T-helper 1 cell treated with Interleukin-12 subunit alpha and Interleukin-12 subunit beta and Interleukin-4 antibody, amounts not matched to agents 30 ng/mL and 1 ng/mL, for 36 hours (primary cell): ENCODE measurements at regions not wholly inside any gene's neighbourhood (a gene's known extent, or its start where the extent isn't known, plus 50 kb on each side); places are given as distances from the start of the nearest gene placed in this dataset.
"Not testable (repeated sequence)": the region's sequence is repeated elsewhere in the genome, so short reads cannot be mapped to it uniquely, and the experiment has no call there.

ENCODE experiments used
- intact Hi-C: fragments of 100-400 bp; cut with micrococcal nuclease; formaldehyde crosslinking; loops from one replicate; pipeline ENCODE4 v1.15.1; 2024

DNA sequence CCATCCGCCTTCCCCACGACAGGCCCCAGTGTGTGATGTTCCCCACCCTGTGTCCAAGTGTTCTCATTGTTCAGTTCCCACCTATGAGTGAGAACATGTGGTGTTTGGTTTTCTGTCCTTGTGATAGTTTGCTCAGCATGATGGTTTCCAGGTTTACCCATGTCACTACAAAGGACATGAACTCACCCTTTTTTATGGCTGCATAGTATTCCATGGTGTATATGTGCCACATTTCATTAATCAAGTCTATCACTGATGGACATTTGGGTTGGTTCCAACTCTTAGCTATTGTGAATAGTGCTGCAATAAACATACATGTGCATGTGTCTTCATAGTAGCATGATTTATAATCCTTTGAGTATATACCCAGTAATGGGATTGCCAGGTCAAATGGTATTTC lies 488.2 kb upstream of the SEMA3D start:
- intact Hi-C loops, result not testable (repeated sequence)

DNA sequence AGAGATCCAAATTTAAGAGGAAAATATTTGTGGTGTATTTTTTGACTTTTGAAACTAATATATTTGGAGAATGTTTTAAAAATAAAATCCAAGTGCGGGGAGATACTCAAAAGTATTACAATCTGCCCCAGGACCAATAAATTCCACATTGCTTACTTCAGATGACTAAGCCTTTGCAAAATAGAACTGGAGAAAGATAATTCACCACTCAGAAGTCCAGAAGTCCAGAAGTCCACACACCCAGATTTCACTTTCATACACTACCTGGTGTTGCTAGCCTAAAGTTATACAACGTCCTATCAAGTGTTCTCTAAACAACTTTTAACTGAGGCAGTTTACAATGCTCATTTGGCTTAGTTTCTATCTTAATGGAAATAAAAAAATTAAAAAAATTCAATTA lies 487.0 kb upstream of the SEMA3D start:
- intact Hi-C loops, result no loop called here

DNA sequence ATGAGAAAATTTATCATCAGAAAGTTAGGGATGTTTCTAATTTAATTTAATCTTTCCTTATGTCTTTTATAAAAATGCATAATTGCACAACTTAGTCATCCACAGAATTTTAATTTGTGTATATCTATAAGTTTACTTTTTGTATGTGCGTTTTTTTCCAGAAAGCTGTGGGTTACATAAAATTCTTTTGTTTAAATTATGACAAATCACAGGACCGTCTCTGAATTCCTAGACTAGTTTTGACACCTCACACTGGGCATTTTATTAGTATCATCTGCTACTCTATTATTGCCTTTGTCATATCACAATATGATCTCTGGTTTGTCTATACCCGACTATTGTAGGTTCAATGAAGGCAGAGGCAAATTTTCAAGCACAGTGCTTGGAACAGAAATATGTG lies 482.4 kb upstream of the SEMA3D start:
- intact Hi-C loops, result no loop called here

DNA sequence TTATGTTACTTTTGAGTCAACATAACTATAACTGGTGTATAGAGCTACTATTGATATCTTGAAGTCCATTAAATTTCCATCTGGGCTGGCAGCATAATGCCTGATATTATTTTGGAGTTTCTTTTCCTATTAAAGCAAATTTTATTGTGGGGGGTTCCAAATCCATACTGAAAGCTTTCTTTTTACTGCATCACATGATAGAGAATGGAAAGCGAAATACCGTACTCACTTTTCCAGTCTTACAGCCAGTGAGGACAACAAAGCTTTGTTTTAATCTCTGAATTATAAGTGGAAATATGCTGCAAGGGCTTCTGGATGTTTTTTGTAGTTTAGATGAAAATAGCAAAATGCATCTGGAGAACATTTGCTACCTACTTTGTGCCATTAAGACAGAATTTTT lies 477.5 kb upstream of the SEMA3D start:
- intact Hi-C loops, result no loop called here

DNA sequence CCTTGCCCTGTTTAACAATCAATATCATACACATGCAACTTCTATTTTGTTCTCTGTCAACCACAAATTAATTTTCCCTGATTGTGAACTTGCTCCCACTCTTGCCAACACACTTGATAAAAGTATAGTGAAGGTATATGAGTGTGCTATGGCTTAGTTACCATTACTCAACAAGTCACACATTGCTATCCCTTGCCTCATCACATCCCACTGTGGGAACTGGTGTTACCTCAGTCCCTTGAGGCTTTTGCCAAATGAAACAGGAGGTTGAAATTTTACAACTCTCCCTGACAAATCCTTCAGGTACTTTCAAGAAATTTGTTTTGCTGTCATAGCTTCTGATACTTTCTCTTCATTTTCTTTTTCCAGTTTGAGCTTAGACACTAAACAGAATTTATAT lies 472.5 kb upstream of the SEMA3D start:
- intact Hi-C loops, result no loop called here

DNA sequence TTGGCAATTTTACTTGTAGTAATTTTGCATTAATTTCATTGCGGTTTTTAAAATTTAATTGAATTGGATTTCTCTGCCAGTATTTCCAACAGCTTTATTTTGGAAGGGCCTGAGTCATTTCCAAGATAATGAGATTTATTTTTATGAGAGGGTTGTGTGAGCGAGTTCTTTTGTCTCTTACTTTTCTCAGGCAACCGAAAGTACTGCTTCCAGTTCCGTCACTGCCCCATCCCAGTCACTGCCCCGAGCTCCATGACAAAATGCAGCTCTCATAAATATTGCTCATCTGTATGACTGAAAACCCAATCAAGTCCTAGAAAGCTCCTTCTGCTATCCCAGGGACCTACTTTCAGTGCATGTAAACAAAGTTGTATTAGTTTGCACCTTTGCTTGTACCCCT lies 468.4 kb upstream of the SEMA3D start:
- intact Hi-C loops, result no loop called here

DNA sequence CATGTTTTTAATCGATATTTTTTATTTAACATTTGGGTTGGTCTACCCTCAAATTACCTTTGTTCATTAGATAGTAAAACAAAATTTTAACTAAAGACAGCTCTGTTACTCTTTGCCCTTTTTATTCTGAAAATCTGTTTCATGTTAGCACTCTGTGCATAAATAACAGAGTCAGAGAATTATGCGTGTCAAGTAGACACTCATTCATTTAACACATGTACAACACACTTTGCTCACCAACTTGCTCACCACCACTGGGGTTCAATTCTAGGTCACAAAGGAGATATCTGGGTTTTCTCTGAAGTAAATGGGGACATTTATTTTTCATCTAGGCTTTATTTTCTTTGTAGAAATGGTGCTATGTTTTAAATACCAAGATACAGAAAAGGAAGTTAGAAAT lies 457.4 kb upstream of the SEMA3D start:
- intact Hi-C loops, result no loop called here

DNA sequence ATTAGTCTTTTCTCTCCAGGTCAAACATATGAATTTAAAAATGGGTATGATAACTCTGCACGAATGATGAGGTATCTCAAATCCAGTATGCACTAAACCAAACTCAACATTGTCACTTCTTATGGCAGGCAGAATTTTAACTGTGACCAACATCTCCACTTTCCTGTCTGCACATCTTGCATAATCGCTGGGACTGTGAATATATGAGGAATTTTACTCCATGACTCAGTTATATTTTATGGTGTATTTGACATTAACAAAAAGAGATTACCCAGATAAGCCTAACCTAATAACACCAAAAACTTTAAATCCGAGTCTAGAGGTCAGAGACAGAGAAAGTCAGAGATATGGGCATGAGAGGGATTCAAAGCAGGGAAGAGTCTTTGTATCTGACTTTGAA lies 454.5 kb upstream of the SEMA3D start:
- intact Hi-C loops, result no loop called here

DNA sequence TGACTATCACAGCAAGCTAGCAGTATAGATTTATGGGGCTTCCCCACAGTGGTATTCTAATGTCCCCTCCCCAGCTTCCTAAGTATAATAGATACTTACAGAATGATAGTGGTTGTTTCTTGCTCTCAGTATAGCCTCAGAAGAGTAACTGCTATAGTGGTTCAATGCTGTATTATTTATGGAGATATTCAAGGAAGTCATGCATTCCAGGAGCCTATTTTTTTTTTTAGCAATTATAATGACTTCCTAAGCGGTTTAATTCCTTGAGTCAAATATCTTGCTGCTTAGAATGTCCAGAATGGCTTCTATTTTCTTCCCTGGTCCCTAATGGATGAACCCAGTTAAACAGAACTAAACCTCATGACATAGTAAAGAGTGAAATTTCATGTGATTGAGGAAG lies 451.5 kb upstream of the SEMA3D start:
- intact Hi-C loops, result no loop called here

DNA sequence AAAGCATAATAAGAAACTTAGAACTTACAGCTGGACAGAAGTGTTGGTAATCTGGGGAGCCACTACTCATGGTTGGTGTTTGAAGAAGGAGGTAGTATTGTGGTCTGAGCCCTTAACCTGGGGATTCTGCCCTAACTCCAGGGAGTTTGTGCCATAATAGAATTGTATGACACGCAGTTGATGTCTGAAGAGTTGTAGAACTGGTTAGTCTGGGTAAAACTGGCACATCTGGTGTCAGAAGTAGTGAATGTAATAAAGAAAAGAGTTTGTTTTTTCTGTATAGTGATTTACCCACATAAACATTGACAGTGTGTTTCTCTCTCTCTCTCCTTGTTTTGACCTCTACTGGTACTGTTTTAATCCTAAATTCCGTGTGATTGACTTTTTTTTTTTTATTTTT lies 448.1 kb upstream of the SEMA3D start:
- intact Hi-C loops, result no loop called here

DNA sequence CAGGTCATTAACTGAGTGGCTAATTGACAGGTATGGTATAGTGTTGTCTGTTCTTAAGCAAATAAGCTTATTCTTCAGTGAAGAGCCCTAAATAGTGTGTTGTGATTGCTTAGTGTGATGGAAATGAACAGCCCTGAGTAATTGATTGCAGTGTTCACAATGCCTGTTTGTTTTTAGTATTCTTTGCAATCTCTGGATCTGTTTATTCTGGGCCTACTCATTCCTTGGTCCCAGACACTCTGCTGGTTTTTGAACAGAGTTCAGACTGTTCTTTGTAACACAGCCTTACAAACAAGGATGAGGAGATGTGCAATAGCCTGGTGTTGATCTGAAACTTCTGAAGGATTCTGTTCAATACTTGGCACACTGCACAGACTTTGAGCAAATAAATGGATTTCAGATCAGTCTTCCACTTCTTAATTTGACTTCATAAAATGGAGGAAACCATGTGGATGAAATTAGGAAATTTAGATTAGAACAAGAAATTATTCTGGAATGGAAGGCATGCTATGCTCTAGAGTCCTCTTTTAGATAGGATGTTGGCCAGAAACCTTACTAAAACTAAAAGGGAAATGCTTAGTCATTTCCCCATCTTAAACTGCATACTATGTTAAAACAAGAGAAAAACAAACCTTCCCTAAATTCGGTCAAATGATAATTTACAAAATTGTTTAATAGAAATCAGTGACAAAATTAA lies 444.2 kb upstream of the SEMA3D start:
- intact Hi-C loops, result no loop called here

DNA sequence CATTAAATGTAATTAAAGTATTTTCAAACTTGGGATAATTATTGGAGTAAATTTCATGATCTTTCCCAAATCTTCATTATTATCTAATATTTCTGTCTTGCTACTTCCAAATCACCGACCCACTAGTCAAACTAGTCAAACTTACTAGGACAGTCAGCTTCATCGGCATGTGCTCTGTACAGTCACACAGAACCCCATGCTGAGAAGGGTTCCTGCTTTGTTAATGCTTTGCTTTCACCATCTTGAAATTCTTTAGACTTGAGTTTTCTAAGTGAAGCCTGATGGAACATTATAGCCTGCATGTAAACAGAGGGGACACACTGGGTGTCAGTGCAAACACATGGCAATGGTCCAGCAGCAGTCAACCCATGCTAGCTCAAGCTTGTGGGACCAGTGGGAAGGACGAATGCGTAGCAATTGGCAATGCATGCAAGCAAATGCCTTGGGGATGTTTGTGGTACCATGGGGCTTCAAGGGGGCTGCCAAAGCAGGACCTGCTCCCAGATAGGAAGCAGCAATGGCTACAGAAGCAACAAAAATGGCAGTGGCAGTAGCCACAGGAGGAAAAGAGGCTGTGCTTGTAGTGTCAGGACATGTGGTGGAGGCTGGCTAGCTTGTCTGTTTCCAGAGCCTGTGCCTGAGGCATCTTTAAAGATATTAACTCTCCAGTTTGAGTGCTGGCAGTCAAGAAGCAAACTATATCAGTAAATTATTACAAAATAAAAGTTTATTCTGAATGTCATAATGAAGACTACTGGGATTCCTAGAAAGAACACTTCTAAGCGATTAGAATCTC lies 441.1 kb upstream of the SEMA3D start:
- intact Hi-C loops, result no loop called here

DNA sequence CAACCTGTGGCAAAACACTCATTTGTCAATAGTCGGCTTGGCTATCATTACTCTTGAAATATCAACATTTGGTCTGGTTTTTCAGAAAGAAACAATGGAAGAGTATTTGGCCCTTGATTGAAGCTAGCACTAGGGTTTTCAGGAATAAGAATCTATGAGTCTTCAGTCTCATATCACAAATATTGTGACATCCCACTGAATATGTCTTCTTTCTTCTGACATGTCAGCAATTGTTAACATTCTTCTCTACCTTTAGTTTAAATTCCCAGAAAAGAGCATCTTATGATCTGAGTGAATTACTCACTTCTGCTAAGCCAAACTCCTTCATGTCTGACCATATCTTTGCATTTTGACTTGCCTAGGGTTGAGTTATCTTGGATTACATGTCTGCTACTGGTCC lies 435.2 kb upstream of the SEMA3D start:
- intact Hi-C loops, result no loop called here

DNA sequence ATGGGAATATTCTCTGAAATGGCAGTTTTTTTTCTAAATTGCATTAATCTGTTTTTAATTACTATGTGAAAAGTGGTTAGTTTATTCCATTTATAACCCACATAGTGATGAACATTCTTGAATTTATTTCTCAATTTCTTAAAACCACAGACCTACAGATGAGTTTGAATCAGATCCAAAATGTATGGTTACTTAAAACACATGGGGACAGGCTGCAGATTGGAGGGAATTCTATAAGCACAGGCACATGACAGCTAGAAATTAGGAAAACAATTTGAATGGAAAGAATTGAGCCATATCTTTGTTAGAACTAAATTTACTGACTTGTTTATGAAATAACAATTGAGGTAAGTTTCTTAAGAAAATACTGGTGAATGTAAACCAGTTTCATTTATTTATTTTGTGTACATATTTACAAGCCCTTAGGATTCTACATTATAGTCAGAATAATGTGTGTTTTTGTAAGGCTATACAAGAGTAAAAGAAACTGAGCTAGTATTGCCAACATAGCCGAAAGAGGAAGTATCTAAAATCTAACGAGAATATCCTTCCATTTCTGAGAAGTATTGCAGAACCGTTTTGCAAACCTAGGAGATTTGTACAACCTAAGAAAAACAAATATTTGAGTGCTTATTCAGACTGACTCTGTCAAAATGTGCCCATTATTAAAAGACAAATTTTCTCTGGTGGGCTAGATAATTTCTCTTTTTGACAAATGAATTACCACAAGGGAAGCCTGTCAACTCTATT lies 434.3 kb upstream of the SEMA3D start:
- intact Hi-C loops, result no loop called here

DNA sequence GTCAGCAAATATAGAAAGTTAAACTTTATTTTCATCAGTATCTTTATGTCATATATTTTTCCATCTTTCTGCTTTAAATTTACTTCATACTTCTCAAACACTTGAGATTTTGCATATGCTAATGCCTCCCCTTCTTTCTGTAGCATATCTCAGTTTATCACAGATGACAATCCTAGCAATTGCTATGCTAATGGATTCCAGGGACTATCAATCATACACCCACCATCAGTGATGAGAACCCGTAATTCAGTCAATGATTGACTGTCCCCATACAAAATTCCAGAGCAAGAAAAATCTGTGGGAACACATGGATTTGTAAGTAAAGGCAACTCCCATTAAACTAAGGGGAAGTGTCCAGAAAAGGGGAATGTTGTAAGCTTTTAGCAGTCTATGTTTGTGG lies 432.4 kb upstream of the SEMA3D start:
- intact Hi-C loops, result no loop called here

DNA sequence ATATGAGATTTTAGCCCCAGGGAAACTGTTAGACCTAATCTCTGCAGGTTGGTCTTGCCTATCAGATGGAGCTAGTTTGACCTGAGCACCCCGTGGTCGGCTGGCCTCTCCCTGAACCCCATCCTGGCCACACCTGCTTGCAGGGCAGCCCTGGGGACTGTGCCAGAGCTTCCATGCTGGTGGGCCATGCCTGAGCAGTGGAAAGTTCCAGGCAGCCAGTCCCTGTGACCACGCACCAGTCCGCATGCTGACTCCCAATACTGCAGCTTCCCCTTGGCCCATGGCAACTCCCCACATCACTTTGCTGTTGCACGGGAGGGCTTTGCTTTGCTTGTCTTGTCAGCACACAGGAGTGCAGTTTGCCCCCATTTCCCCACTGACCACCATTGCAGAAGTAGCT lies 427.8 kb upstream of the SEMA3D start:
- intact Hi-C loops, result no loop called here

DNA sequence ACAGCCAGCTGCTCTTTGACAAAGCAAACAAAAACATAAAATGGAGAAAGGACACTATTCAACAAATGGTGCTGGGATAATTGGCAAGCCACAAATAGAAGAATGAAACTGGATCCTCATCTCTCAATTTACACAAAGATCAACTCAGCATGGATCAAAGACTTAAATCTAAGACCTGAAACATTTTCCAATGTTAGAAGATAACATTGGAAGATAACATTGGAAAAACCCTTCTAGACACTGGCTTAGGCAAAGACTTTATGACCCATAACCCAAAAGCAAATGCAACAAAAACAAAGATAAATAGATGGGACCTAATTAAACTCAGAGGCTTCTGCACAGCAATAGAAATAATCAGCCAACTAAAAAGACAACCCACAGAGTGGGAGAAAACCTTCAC lies 425.7 kb upstream of the SEMA3D start:
- intact Hi-C loops, result no loop called here

DNA sequence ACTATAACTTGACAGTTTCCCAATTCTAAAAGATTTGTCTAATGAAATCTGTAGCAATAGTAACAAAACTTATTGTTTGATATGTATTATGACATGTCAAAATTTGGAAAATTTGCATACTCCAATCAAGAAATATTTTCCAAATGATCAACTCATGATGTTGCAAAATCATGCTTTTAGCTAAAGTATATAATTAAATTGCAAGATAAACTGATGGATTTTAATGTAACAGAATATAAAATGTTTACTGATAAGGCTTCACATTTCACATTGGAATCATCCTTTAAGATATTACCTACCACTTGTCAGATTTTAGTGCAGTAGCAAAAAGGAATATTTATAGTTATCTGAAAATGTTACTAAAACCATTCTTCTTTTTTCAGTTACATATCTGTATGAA lies 421.9 kb upstream of the SEMA3D start:
- intact Hi-C loops, result no loop called here

DNA sequence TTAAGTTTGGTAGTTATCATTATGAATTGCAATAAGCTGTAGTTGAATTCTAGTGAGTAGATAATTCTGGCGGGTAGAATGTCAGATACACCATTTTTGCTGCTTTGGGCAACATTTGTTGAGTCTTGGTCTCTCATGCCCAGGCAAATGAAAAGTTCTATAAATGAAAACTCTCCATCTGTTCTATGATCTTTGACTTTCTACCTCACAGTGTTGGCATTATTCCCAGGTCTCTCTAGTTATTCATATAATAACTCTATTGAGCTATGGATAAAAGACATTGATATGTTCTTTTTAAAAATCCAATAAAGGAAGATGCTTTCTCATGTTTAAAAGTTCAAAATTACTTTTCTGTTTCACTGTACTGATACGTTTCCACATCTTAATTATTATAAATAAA lies 415.3 kb upstream of the SEMA3D start:
- intact Hi-C loops, result no loop called here

DNA sequence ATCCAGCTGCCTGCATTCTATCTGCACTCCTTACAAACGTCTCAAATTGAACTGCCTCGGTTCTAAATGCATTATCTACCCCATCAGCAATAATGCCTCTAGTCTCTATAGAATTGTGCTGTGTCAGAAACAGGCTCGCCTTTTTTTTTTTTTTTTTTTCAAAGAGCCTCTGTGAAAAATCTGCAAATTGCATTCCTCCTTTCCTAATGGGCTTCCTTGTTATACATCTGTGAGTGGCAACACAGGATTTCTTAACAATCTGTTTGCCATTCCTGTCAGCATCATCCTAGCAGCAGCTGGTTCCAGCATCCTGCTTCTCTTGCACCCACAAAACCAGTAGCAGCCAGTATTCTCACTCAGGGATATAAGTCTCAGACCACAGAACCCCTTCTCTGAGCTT lies 413.5 kb upstream of the SEMA3D start:
- intact Hi-C loops, result no loop called here

DNA sequence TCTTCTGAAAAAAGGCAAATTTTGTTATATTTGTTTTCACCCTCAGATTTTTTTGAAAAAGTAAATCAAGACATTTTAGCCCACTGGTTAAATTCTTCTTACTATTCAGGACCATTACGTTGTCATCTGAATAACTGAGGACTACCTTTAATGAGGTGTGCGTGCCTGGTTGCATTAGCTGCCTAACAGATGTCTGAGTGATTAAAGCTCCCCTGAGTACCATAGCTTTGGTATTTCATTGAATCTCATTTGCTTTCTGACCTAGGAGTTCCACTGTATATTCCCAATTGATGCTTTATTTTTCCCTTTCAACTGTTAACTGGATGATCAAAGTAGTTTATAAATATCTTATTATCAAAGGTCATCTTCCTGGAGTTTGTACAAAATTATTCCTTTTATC lies 410.0 kb upstream of the SEMA3D start:
- intact Hi-C loops, result no loop called here

DNA sequence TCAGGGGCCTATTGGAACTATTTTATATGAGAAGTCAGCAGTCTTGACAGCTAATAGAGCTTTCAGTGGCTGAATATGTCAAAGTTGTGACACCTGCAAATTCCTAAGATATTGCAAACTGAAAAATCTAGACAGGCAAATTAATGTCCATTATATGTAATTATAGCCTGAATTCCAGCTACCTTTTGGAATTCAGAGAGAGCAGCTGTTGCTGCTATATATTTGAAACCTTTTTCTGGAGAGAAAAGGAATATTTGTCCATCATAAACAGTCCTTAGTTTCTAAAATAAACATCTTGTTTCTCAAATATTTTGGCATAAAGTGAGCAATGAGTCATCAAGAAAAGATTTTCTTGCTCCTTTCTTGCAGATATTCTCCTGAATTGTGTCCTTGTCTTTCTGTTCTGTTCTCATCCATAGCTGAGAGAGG lies 408.9 kb upstream of the SEMA3D start:
- intact Hi-C loops, result no loop called here
